HUES64 (cell line): ENCODE measurements at regions not wholly inside any gene's neighbourhood (a gene's known extent, or its start where the extent isn't known, plus 50 kb on each side); places are given as distances from the start of the nearest gene placed in this dataset.
A peak's percentile ranks its signal among the peaks of the same experiment; 100 is the strongest.
"Not testable (repeated sequence)": the region's sequence is repeated elsewhere in the genome, so short reads cannot be mapped to it uniquely, and the experiment has no call there.

Experiments
- H3K27ac ChIP-seq: 2 replicates; pipeline ENCODE4 v1.7.0; 2013; ENCODE audit warnings: low read depth, low read length, inconsistent platforms
- H3K27me3 ChIP-seq: 2 replicates; pipeline ENCODE4 v1.6.1; 2013; ENCODE audit warnings: mild to moderate bottlenecking, low read length; ENCODE audit not compliant: insufficient read depth
- H3K36me3 ChIP-seq: 2 replicates; pipeline ENCODE4 v1.6.1; 2013; ENCODE audit warnings: mild to moderate bottlenecking, low read length; ENCODE audit not compliant: insufficient read depth
- H3K4me1 ChIP-seq: 2 replicates; pipeline ENCODE4 v1.6.1; 2013; ENCODE audit warnings: mild to moderate bottlenecking, low read length, moderate library complexity; ENCODE audit not compliant: insufficient read depth
- H3K4me3 ChIP-seq: 2 replicates; pipeline ENCODE4 v1.5.1; 2013; ENCODE audit warnings: mild to moderate bottlenecking, low read length, moderate library complexity
- H3K9ac ChIP-seq: 2 replicates; pipeline ENCODE4 v1.6.1; 2013; ENCODE audit warnings: mild to moderate bottlenecking, low read depth, low read length
- H3K9me3 ChIP-seq: 2 replicates; pipeline ENCODE4 v1.6.1; 2013; ENCODE audit warnings: low read depth, low read length; ENCODE audit not compliant: insufficient read depth
- WGBS: fragments of 150-250, 120-280 bp; methylation state at CpG from one replicate; pipeline ENCODE4 v1.1.7; 2013; ENCODE audit warnings: missing lambda C conversion rate; 5-methylcytosine and 5-hydroxymethylcytosine counted together

- H3K4me1 ChIP-seq = peaks cover 28% of the 10 kb centered on the region
- no peak overlapping the region for H3K9ac ChIP-seq
- WGBS = 45% methylated on average over 13 of the region's 13 CpGs
- no peak overlapping the region for H3K4me3 ChIP-seq
- no peaks in the 10 kb centered on the region for H3K27me3 ChIP-seq
- H3K9me3 ChIP-seq = no peaks in the 10 kb centered on the region
- H3K36me3 ChIP-seq = no peaks in the 10 kb centered on the region
- H3K27ac ChIP-seq = peak overlapping the region; percentile 53; the same call in 1 of the 2 replicates
These were observed 82.7 kb upstream of the TAF11L2 start for GRCh38 chr5:17415321-17415758.

DNA sequence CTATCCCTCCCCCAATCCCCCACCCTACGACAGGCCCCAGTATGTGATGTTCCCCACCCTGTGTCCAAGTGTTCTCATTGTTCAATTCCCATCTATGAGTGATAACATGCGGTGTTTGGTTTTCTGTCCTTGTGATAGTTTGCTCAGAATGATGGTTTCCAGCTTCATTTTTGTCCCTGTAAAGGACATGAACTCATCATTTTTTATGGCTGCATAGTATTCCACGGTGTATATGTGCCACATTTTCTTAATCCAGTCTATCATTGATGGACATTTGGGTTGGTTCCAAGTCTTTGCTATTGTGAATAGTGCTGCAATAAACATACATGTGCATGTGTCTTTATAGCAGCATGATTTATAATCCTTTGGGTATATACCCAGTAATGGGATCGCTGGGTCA is 81.7 kb upstream of the TAF11L2 start:
- not testable (repeated sequence) for H3K9ac ChIP-seq, H3K27me3 ChIP-seq, H3K27ac ChIP-seq, H3K9me3 ChIP-seq, H3K36me3 ChIP-seq, H3K4me3 ChIP-seq
- 100% methylated on average over 2 of the region's 4 CpGs for WGBS
- H3K4me1 ChIP-seq = peaks cover 28% of the 10 kb centered on the region

DNA sequence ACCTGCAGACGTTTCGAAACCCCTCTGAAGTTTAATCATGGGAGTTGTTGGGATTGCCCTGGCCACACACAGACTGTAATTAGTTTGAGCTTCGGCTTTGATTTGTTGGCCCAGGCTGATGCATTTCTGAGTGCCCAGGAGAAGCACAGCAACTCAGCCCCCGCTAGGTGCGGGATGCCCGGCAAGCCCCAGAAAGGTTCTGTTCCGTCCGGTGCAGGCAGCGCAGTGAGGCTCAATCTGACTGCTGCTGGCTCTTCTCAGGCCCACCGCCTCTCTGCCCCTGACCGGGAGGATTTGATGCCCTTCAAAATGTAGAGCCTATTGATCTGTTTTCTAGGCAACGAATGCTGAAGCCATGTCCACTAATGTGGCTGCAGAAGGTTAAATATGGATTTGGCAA is 73.4 kb upstream of the TAF11L2 start:
- Histone ChIP-seq H3K9ac (no peak overlapping the region), H3K36me3 (no peaks in the 10 kb centered on the region), H3K27ac (no peak overlapping the region), H3K4me1 (peaks cover 9% of the 10 kb centered on the region; the same call in 1 of the 2 replicates), H3K27me3 (no peaks in the 10 kb centered on the region), H3K4me3 (no peak overlapping the region), H3K9me3 (no peaks in the 10 kb centered on the region)
- 91% methylated on average over 12 of the region's 12 CpGs for WGBS

- Histone ChIP-seq H3K27ac (no peak overlapping the region), H3K9ac (no peak overlapping the region), H3K9me3 (no peaks in the 10 kb centered on the region), H3K27me3 (no peaks in the 10 kb centered on the region), H3K36me3 (no peaks in the 10 kb centered on the region), H3K4me1 (peaks cover 6% of the 10 kb centered on the region; the same call in 1 of the 2 replicates), H3K4me3 (no peak overlapping the region)
- 95% methylated on average over 6 of the region's 8 CpGs for WGBS
These were observed 72.5 kb upstream of the TAF11L2 start for GRCh38 chr5:17425385-17426070.

DNA sequence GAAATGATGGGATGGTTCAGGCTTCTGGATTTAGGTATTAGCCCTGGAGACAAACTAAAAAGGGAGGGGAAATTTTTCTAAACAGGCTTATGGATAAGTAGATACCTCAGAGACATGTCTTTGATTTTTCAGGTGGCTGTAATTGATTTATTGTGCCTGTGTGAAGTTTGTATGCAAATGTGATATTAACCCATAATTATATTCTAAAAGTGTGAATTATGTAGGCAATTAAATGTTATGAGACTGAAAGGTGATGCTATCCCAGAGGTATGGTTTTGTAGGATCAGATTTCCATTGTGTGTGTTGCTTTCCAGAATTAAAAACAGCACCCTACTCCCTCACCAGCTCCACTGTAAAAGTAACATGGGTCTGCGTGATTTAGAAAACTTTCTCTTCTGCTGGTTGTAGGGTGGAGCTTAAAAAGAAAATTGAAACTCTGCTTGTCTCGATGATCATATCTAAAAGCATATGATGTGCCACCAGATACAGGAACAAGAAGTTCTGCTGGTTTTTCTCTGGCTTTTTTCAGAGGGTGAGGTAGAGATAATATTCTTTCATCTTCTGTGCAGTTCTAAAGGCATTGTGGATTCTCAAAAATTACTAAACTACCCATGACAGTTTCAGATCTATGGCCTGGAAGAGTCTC is 71.8 kb upstream of the TAF11L2 start:
- Histone ChIP-seq H3K9me3 (no peaks in the 10 kb centered on the region), H3K36me3 (no peaks in the 10 kb centered on the region), H3K27ac (no peak overlapping the region), H3K9ac (no peak overlapping the region), H3K4me1 (peaks cover 6% of the 10 kb centered on the region; the same call in 1 of the 2 replicates), H3K27me3 (no peaks in the 10 kb centered on the region), H3K4me3 (no peak overlapping the region)
- 98% methylated on average over 2 of the region's 2 CpGs for WGBS

GRCh38 chr5:17428176-17428800 is 69.7 kb upstream of the TAF11L2 start:
- Histone ChIP-seq H3K4me3 (no peak overlapping the region), H3K9me3 (no peaks in the 10 kb centered on the region), H3K27ac (no peak overlapping the region), H3K36me3 (no peaks in the 10 kb centered on the region), H3K27me3 (no peaks in the 10 kb centered on the region), H3K4me1 (peaks cover 6% of the 10 kb centered on the region; the same call in 1 of the 2 replicates), H3K9ac (no peak overlapping the region)
- WGBS = 82% methylated on average over 7 of the region's 7 CpGs

DNA sequence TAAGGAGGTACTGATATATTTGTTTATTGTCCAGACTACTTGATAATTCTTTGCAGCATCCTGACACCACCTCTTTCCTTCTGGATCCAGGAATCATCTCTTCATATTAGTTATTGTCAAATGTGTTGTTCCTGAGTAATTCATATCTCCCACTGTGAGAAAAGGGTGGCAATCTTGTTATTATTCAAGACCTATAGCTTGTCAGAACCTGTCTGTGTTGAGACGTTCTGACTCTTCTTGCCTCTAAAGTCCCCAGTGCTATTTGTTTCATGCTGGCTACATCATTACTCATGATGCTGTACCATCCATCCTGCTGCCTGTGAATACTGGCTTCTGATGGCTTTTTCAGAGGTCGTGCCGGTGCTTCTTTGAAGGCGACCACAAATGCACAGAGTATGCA is 68.7 kb upstream of the TAF11L2 start:
- Histone ChIP-seq H3K36me3 (no peaks in the 10 kb centered on the region), H3K4me1 (peaks cover 6% of the 10 kb centered on the region; the same call in 1 of the 2 replicates), H3K9me3 (no peaks in the 10 kb centered on the region), H3K27me3 (no peaks in the 10 kb centered on the region), H3K27ac (no peak overlapping the region), H3K4me3 (no peak overlapping the region), H3K9ac (no peak overlapping the region)
- WGBS = 91% methylated on average over 4 of the region's 4 CpGs

GRCh38 chr5:17430241-17430640 is 67.8 kb upstream of the TAF11L2 start:
- Histone ChIP-seq H3K27ac (no peak overlapping the region), H3K36me3 (no peaks in the 10 kb centered on the region), H3K9me3 (no peaks in the 10 kb centered on the region), H3K27me3 (no peaks in the 10 kb centered on the region), H3K9ac (no peak overlapping the region), H3K4me1 (peaks cover 6% of the 10 kb centered on the region; the same call in 1 of the 2 replicates), H3K4me3 (no peak overlapping the region)
- WGBS = 87% methylated on average over 4 of the region's 5 CpGs

DNA sequence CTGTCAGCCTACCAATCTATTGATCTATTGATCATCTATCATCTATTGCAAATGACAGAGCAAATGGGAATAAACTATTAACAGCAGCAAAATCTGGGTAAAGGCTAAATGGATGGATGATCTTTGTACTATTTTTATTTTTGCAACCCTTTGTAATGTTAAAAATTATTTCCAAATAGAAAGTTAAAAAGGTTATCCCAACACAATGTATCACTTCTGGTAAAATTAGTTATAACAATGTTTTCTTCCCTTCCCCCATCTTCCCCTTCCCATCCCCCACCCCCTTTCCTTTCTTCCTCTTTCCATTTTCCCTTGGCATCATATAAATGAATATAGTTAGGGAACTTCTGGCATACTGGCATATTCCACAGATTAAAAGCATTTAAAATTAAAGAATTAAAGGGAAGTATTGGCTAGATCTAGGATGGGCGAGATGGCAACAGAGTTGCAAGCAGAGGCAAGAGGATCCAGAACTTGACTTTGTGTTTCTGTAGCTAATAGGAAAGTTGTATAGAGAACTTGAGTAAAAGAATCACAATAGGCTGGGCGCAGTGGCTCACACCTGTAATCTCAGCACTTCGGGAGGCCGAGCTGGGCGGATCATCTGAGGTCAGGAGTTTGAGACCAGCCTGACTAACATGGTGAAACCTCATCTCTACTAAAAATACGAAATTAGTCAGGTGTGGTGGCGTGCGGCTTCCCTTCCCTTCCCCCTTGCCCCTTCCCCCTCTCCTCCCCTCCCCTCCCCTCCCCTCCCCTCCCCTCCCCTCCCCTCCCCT is 66.6 kb upstream of the TAF11L2 start:
- Histone ChIP-seq H3K9ac (no peak overlapping the region), H3K9me3 (no peaks in the 10 kb centered on the region), H3K4me3 (no peak overlapping the region), H3K4me1 (peaks cover 6% of the 10 kb centered on the region; the same call in 1 of the 2 replicates), H3K27me3 (no peaks in the 10 kb centered on the region), H3K27ac (no peak overlapping the region), H3K36me3 (no peaks in the 10 kb centered on the region)
- WGBS = 94% methylated on average over 5 of the region's 8 CpGs

- no peak overlapping the region for H3K9ac ChIP-seq
- H3K4me1 ChIP-seq = peaks cover 6% of the 10 kb centered on the region; the same call in 1 of the 2 replicates
- 89% methylated on average over 3 of the region's 3 CpGs for WGBS
- H3K27ac ChIP-seq = no peak overlapping the region
- no peak overlapping the region for H3K4me3 ChIP-seq
- no peaks in the 10 kb centered on the region for H3K9me3 ChIP-seq
- H3K27me3 ChIP-seq = no peaks in the 10 kb centered on the region
- H3K36me3 ChIP-seq = no peaks in the 10 kb centered on the region
These were observed 65.5 kb upstream of the TAF11L2 start for GRCh38 chr5:17432569-17432968.

- H3K4me3 ChIP-seq = no peak overlapping the region
- no peaks in the 10 kb centered on the region for H3K36me3 ChIP-seq
- 89% methylated on average over 4 of the region's 6 CpGs for WGBS
- no peaks in the 10 kb centered on the region for H3K27me3 ChIP-seq
- H3K27ac ChIP-seq = no peak overlapping the region
- no peaks in the 10 kb centered on the region for H3K9me3 ChIP-seq
- H3K9ac ChIP-seq = no peak overlapping the region
- peaks cover 7% of the 10 kb centered on the region; the same call in 1 of the 2 replicates for H3K4me1 ChIP-seq
These were observed 64.6 kb upstream of the TAF11L2 start for GRCh38 chr5:17433406-17433805.
